KMS-11 (cell line): ENCODE measurements at regions not wholly inside any gene's neighbourhood (a gene's known extent, or its start where the extent isn't known, plus 50 kb on each side); places are given as distances from the start of the nearest gene placed in this dataset.

Experiments used
- H2AFZ ChIP-seq: fragments of 200-600 bp; sonication (generic); 2 replicates; pipeline ENCODE4 v1.6.1; 2016; ENCODE audit warnings: antibody characterized with exemption, mixed run types, low read depth
- H3K27ac ChIP-seq: fragments of 200-600 bp; sonication (generic); 2 replicates; pipeline ENCODE4 v1.6.1; 2016; ENCODE audit warnings: mild to moderate bottlenecking, mixed run types
- H3K27me3 ChIP-seq: fragments of 200-600 bp; sonication (generic); 2 replicates; pipeline ENCODE4 v1.6.1; 2017; ENCODE audit warnings: mild to moderate bottlenecking, low read depth, mixed run types, moderate library complexity; ENCODE audit not compliant: insufficient read depth
- H3K36me3 ChIP-seq: fragments of 200-600 bp; sonication (generic); 2 replicates; pipeline ENCODE4 v1.6.1; 2017; ENCODE audit warnings: mild to moderate bottlenecking, mixed run types; ENCODE audit not compliant: insufficient read depth
- H3K4me1 ChIP-seq: fragments of 200-600 bp; sonication (generic); 2 replicates; pipeline ENCODE4 v1.6.1; 2016; ENCODE audit warnings: mild to moderate bottlenecking, low read depth, mixed run types; ENCODE audit not compliant: poor library complexity, severe bottlenecking
- H3K4me2 ChIP-seq: fragments of 200-600 bp; sonication (generic); 2 replicates; pipeline ENCODE4 v1.7.0; 2016; ENCODE audit warnings: mild to moderate bottlenecking, mixed run types
- H3K4me3 ChIP-seq: fragments of 200-600 bp; sonication (generic); IDR thresholded peaks from 2 replicates; pipeline ENCODE4 v1.6.1; 2017; ENCODE audit warnings: low read depth, low read length, mixed read lengths; ENCODE audit not compliant: insufficient read depth
- H3K79me2 ChIP-seq: fragments of 200-600 bp; sonication (generic); 2 replicates; pipeline ENCODE4 v1.6.1; 2016; ENCODE audit warnings: low read depth, mixed run types; ENCODE audit not compliant: insufficient read depth
- H3K9ac ChIP-seq: fragments of 200-600 bp; sonication (generic); 2 replicates; pipeline ENCODE4 v1.6.1; 2016; ENCODE audit warnings: mild to moderate bottlenecking, mixed run types
- H4K20me1 ChIP-seq: fragments of 200-600 bp; sonication (generic); 2 replicates; pipeline ENCODE4 v1.6.1; 2016; ENCODE audit warnings: mild to moderate bottlenecking, mixed run types; ENCODE audit not compliant: insufficient read depth
- CTCF ChIP-seq: fragments of 200-600 bp; sonication (generic); conservative IDR thresholded peaks from 2 replicates; pipeline ENCODE4 v1.6.1; 2017; ENCODE audit warnings: low read depth, mild to moderate bottlenecking, antibody characterized with exemption, low read length, moderate library complexity, mixed read lengths

GRCh38 chr1:235018720-235019444, 109.8 kb downstream of the TOMM20 start:
- Histone ChIP-seq H3K9ac (no peak overlapping the region), H3K27me3 (no peaks in the 10 kb centered on the region), H3K4me1 (peaks cover 13% of the 10 kb centered on the region), H2AFZ (no peak overlapping the region), H3K4me3 (no peak overlapping the region), H3K27ac (no peak overlapping the region), H4K20me1 (no peaks in the 10 kb centered on the region), H3K79me2 (no peaks in the 10 kb centered on the region), H3K36me3 (no peaks in the 10 kb centered on the region), H3K4me2 (no peak overlapping the region)
- TF ChIP-seq CTCF, result no peak

- Histone ChIP-seq H2AFZ (no peak overlapping the region), H3K9ac (no peak overlapping the region), H3K4me2 (no peak overlapping the region), H3K4me1 (peaks cover 16% of the 10 kb centered on the region), H3K27me3 (no peaks in the 10 kb centered on the region), H3K79me2 (no peaks in the 10 kb centered on the region), H3K27ac (no peak overlapping the region), H4K20me1 (no peaks in the 10 kb centered on the region), H3K4me3 (no peak overlapping the region), H3K36me3 (no peaks in the 10 kb centered on the region)
- no peak for TF ChIP-seq CTCF
These were observed 110.5 kb downstream of the TOMM20 start for GRCh38 chr1:235018161-235018560.

- Histone ChIP-seq H3K4me2 (no peak overlapping the region), H3K4me1 (peaks cover 21% of the 10 kb centered on the region), H3K27ac (no peak overlapping the region), H2AFZ (no peak overlapping the region), H3K27me3 (no peaks in the 10 kb centered on the region), H3K9ac (no peak overlapping the region), H4K20me1 (no peaks in the 10 kb centered on the region), H3K79me2 (no peaks in the 10 kb centered on the region), H3K36me3 (no peaks in the 10 kb centered on the region), H3K4me3 (no peak overlapping the region)
- no peak for TF ChIP-seq CTCF
These were observed 110.9 kb downstream of the TOMM20 start for GRCh38 chr1:235017719-235018118.

- Histone ChIP-seq H3K36me3 (no peaks in the 10 kb centered on the region), H2AFZ (no peak overlapping the region), H3K4me2 (no peak overlapping the region), H3K27ac (no peak overlapping the region), H3K4me3 (no peak overlapping the region), H3K79me2 (no peaks in the 10 kb centered on the region), H3K9ac (no peak overlapping the region), H3K27me3 (no peaks in the 10 kb centered on the region), H4K20me1 (no peaks in the 10 kb centered on the region), H3K4me1 (peaks cover 26% of the 10 kb centered on the region)
- no peak for TF ChIP-seq CTCF
These were observed 111.4 kb downstream of the TOMM20 start for GRCh38 chr1:235017191-235017590.
